Suppressor macrophage (primary cell): ENCODE measurements at regions not wholly inside any gene's neighbourhood (a gene's known extent, or its start where the extent isn't known, plus 50 kb on each side); places are given as distances from the start of the nearest gene placed in this dataset.

ENCODE experiments used
- DNase-seq, 4 experiments: peaks; one replicate each; pipeline ENCODE4 v3.0.0-alpha.2; 2020 to 2022

DNA sequence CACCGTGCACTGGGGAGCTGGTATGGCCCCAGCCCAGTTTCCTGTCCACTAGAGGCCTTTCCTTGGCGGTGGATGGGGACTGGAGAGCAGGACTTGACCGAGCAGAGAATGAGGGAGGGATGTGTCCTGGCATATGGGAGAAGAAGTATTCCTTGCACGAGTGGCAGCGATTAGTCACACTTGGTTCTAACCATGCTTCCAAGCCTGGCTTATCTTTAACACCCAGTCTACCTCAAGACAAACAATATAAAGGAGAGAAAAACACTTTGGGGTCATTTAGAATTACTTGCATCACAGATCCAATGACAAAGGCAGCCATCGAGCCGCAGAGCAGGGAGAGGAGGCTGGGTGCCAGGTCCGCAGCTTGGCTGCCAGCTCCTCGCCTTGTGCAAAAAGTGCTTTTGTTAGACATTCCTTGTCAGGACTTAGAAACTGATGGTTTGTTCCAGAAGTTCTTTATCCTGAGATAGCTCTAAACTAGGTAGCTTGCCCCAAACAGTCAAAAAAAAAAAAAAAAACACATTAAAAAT lies 214.9 kb upstream of the GMDS start:
- DNase-seq = no peak

DNA sequence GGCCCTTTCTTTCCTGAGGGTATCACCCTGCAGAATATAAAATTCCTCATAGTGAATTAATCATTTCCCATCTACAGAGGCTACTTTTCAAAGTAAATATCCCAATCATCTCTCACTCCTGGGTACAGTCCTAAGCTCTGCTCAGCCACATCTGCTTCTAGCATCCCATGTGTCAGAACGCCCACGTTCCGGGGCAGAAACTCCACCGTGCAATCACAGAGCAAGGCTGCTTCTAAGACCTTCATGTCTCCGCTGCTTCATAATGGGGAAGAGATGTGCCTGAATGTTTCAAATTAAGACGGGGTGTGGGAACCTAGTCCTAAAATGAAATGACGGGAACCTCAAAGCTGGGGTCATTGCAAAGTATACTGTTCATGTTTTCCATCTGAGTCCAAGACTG lies 208.8 kb upstream of the GMDS start:
- DNase-seq = no peak

DNA sequence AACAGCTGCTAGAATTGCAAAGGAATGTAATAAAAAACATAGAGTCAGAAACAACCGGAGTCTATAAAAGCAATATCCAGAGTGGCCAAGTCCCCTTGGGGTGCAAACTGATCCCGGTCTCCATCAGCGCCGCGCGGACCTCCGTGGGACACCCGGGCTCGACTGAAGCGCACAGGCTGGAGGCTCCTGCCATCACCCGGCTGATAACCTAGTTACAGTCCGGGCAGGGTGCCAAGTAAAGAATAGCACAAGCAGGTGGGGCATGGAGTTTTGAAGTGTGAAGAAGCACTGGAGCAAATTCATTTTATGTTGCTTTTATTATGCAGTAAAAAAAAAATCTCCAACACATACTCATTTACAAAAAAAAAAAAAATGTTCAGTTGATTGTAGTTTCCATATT lies 205.1 kb upstream of the GMDS start:
- no peak for DNase-seq

- DNase-seq = no peak
These were observed 204.2 kb upstream of the GMDS start for GRCh38 chr6:2449572-2449940.

DNA sequence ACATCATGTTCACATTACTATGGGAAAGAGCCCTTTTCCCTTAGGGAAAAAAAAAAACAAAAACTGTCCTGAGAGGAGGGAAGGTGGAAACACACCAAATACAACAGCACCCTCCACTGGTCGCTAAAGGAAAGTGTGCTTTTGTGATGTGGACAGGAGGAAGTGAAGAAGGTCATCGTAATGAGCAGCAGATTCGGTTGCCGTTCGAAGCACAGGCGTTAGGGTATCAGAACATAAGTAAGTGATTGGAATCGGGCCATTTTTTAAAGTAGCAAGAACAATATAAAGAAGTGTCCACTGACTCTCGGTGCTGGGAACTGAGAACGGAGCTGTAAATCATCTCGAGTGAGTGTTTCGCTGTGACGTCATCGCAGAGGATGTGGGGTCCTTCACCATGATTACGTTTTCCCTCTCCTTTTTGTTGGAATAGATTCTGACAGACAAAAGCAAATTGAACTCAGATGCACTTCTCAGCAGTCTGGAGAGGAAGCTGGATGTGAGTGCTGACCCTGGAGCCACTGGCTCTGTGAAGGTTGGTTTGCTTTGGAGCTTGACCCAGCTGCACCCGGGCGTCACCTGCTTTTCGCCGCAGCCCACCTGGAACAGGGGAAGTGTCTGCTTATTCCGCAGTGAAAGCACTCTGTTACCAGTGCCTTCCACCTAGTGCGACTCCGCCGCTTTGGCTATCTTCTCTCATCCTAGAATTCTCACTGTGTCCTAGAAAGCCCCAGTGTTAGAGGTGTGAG lies 203.6 kb upstream of the GMDS start:
- DNase-seq = peak; percentile 64 to 82 (median 76)

DNA sequence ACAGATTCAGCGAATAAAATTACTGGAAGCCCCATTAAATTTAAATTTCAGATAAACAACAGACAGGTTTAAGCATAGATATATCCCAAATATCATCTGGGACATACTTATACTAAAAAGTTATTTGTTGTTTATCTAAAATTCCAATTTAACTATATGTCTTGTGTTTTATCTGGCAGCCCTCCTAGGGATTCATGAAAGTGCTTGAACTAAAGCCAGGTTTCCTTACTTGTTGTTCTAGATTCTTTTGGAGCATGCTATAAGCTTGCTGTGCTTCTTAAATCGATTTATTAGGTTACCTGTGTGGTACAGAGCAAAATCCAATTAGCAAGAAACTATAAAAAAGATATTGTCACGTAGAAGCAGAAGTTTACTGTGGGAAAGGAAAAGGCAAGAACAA lies 202.5 kb upstream of the GMDS start:
- no peak for DNase-seq

- no peak for DNase-seq
These were observed 202.0 kb upstream of the GMDS start for GRCh38 chr6:2447318-2447920.

- DNase-seq = no peak
These were observed 196.4 kb upstream of the GMDS start for GRCh38 chr6:2441601-2442475.

- no peak for DNase-seq
These were observed 195.1 kb upstream of the GMDS start for GRCh38 chr6:2440516-2440915.

DNA sequence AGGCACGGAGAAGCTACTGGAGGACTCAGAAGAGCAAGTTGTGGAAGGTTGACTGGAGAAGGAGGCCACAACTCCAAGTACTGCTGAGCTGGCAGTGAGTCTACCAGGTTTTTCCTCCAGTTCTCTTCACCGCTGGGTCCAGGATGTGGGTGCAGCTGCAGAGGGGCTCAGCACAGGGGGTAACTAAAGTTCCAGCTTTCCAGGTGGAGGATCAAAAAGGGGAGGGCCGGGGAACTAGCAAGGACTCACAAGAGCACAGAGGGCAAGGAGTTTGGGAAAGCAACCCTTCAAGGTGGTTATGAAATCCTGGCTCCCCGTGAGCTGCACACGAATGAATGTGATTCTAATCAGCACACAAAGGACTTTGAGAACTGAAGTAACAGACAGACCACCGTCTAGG lies 194.2 kb upstream of the GMDS start:
- DNase-seq = no peak

GRCh38 chr6:2439082-2439481 lies 193.7 kb upstream of the GMDS start:
- DNase-seq = no peak

- DNase-seq = no peak
These were observed 191.2 kb upstream of the GMDS start for GRCh38 chr6:2436410-2437154.

GRCh38 chr6:2435323-2435722 lies 189.9 kb upstream of the GMDS start:
- DNase-seq = no peak

DNA sequence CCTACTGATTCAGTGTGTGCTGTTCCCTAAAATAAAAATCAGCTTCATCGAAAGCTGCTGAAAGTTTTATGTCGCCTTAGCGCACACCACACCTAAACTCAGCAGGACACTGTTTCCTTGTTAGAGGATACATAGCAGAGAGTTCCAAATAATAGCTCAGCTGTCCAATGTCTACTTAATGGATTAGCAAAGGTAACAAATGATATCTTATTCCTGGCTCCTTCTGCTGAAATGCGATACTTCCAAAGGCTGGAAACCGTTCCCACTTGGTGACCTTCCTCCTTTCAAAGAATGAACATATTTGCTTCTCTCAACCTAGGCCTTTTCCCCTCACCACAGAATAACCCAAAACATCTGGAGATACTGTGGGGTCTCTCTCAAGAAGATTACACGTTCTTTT lies 189.5 kb upstream of the GMDS start:
- DNase-seq = no peak

- no peak for DNase-seq
These were observed 188.7 kb upstream of the GMDS start for GRCh38 chr6:2434116-2434515.

DNA sequence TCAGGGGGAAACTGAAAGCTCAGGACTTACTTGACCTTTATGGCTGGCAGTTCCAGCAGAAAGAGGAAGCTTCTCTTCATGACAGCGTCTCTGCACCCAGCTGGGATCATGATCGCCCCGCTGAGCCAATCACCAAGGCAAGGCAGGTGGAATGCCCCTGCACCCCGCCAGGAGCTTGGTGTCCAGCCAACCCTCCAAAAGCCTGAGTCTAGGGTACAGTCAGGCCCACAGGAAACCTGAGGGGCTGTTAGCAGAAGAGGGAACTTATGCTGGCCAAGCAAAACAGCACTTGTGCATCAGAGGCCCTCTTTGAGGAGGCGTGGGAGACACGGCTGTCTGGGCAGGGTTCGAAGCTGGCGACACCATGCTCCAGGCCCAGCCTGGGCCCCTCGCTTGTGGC lies 188.3 kb upstream of the GMDS start:
- DNase-seq = peak; percentile 24 to 56 (median 49)

DNA sequence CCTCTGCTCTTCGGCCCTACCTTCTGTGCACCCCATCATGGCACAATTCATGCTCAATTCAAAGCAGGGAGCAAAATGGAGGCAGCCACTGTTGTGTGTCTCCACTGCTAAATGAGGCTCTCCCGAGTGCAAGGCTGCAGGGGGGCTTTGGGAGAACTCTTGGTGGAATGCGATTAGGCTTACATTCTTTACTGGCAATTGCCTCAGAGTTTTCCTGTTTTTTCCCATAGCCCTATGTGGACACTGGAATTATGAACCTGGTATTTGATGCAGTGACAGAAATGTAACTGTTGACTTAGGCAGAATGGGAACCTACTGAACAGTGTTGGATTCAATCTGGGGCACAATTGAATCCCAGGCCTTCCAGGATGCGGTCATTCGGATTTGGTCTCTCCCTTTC lies 187.9 kb upstream of the GMDS start:
- DNase-seq = no peak

DNA sequence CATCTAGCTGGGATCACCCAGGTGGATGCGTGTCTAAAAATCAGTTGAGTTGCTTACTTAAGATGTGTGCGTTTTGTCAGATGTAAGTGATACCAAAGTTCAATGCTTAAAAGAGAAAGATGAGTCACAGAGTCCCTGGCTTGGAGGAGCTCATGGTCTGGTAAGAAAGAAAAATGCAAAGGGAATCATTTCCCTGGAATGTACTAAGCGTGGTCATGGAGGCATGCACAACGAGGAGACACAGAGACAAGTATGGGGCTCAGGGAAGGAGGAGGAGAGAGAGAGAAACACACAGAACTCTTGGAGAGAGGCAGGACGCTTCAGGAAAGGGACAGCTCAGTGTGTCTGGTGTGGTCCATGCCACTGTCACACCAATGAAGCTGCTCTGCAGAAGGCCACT lies 186.9 kb upstream of the GMDS start:
- DNase-seq = no peak

DNA sequence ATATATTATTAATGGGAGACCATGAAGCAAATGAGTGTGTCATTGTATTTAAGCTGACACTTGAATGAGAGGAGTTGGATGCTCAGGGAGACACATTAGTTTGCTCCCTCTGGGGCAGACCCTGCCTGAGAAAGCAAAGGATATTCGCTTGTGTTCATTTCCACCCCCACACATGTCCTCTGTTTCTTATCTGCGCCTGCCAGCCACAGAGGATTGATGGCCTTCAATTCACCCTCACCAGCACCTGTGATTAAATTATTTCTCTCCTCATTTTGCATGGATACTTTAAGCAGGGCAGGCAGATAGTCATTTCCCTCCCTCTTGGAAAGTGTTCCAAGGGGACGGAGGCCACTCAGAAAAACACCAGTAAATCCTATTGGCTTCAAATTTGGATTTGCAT lies 185.2 kb upstream of the GMDS start:
- DNase-seq = no peak

GRCh38 chr6:2429460-2429859 lies 184.1 kb upstream of the GMDS start:
- peak in 1 of 4 experiments; percentile 18 for DNase-seq

GRCh38 chr6:2429032-2429431 lies 183.6 kb upstream of the GMDS start:
- no peak for DNase-seq

- peak in 3 of 4 experiments; percentile 16 to 54 (median 40) for DNase-seq
These were observed 181.3 kb upstream of the GMDS start for GRCh38 chr6:2426561-2427340.
